ENCODE measurements at regions not wholly inside any gene's neighbourhood (a gene's known extent, or its start where the extent isn't known, plus 50 kb on each side); places are given as distances from the start of the nearest gene placed in this dataset.

GRCh38 chr16:85207357-85207921 is 95.2 kb upstream of the CIBAR2 start:
- Histone ChIP-seq H3K9ac (ENCODE audit: insufficient read depth, low read length, poor library complexity, severe bottlenecking) (no peak overlapping the region), H3K9me3 (replicated peaks in 1 of 2; ENCODE audit: control insufficient read depth in 1 of 2, insufficient read depth in 1 of 2, low read length in 2 of 2) (peaks cover 10 to 21% of the 10 kb centered on the region in 2 donors), H3K4me3 (replicated peaks in 1 of 3; ENCODE audit: low read depth in 2 of 3, low read length in 3 of 3) (no peak overlapping the region), H3K4me2 (replicated peaks; ENCODE audit: extremely low read depth, low read length, poor library complexity, severe bottlenecking) (no peak overlapping the region), H3K27ac (ENCODE audit: low read depth in 1 of 2, low read length in 2 of 2) (no peak overlapping the region), H4K20me1 (ENCODE audit: insufficient read depth, low read length) (no peaks in the 10 kb centered on the region), H3K4me1 (ENCODE audit: control insufficient read depth in 1 of 2, insufficient read depth in 2 of 2, low read length in 2 of 2) (no peaks in the 10 kb centered on the region), H3K36me3 (replicated peaks in 1 of 2; ENCODE audit: control insufficient read depth in 1 of 2, insufficient read depth in 2 of 2, low read length in 2 of 2) (no peaks in the 10 kb centered on the region), H3K79me2 (ENCODE audit: insufficient read depth, low read length) (no peaks in the 10 kb centered on the region), H2AFZ (ENCODE audit: insufficient read depth, low read depth, low read length, poor library complexity, severe bottlenecking) (no peak overlapping the region), H3K27me3 (ENCODE audit: control insufficient read depth in 2 of 2, insufficient read depth in 2 of 2, low read length in 2 of 2) (no peaks in the 10 kb centered on the region)
- Mint-ChIP-seq H3K4me1 (no peaks in the 10 kb centered on the region), H3K27me3 (ENCODE audit: low read depth in 3 of 3) (peaks cover 2 to 16% (median 7%) of the 10 kb centered on the region in 3 donors), H3K36me3 (no peaks in the 10 kb centered on the region), H3K9me3 (peaks cover 7 to 16% (median 13%) of the 10 kb centered on the region in 7 donors), H3K27ac (peak overlapping the region in 1 of 7 donors; percentile 35), H3K4me3 (no peak overlapping the region)
- intact Hi-C loops (cut with micrococcal nuclease): no loop called here
- TF ChIP-seq CTCF (IDR thresholded peaks at IDR 0.05): no peak
- no peak for DNase-seq
- 92% methylated on average over 19 of the region's 24 CpGs for WGBS (ENCODE audit: insufficient coverage)

- Mint-ChIP-seq H3K36me3 (no peaks in the 10 kb centered on the region), H3K27me3 (ENCODE audit: low read depth in 3 of 3) (peaks cover 2 to 16% (median 7%) of the 10 kb centered on the region in 3 donors), H3K9me3 (peaks cover 7 to 16% (median 13%) of the 10 kb centered on the region in 7 donors), H3K27ac (no peak overlapping the region), H3K4me1 (no peaks in the 10 kb centered on the region), H3K4me3 (no peak overlapping the region)
- 95% methylated on average over 17 of the region's 17 CpGs for WGBS (ENCODE audit: insufficient coverage)
- no peaks in the 10 kb centered on the region for H3K4me1 ChIP-seq (ENCODE audit: control insufficient read depth in 1 of 2, insufficient read depth in 2 of 2, low read length in 2 of 2)
- no peaks in the 10 kb centered on the region for H4K20me1 ChIP-seq (ENCODE audit: insufficient read depth, low read length)
- no peak overlapping the region for H3K27ac ChIP-seq (ENCODE audit: low read depth in 1 of 2, low read length in 2 of 2)
- H3K79me2 ChIP-seq (ENCODE audit: insufficient read depth, low read length): no peaks in the 10 kb centered on the region
- H3K4me3 ChIP-seq (replicated peaks in 1 of 3; ENCODE audit: low read depth in 2 of 3, low read length in 3 of 3): no peak overlapping the region
- H3K9me3 ChIP-seq (replicated peaks in 1 of 2; ENCODE audit: control insufficient read depth in 1 of 2, insufficient read depth in 1 of 2, low read length in 2 of 2): peaks cover 10 to 21% of the 10 kb centered on the region in 2 donors
- intact Hi-C loops (cut with micrococcal nuclease): no loop called here
- no peaks in the 10 kb centered on the region for H3K27me3 ChIP-seq (ENCODE audit: control insufficient read depth in 2 of 2, insufficient read depth in 2 of 2, low read length in 2 of 2)
- no peak for DNase-seq
- TF ChIP-seq CTCF (IDR thresholded peaks at IDR 0.05): no peak
- no peak overlapping the region for H2AFZ ChIP-seq (ENCODE audit: insufficient read depth, low read depth, low read length, poor library complexity, severe bottlenecking)
- H3K9ac ChIP-seq (ENCODE audit: insufficient read depth, low read length, poor library complexity, severe bottlenecking): no peak overlapping the region
- H3K36me3 ChIP-seq (replicated peaks in 1 of 2; ENCODE audit: control insufficient read depth in 1 of 2, insufficient read depth in 2 of 2, low read length in 2 of 2): no peaks in the 10 kb centered on the region
- no peak overlapping the region for H3K4me2 ChIP-seq (replicated peaks; ENCODE audit: extremely low read depth, low read length, poor library complexity, severe bottlenecking)
Observed at GRCh38 chr16:85208181-85208580, 95.9 kb upstream of the CIBAR2 start.

All from CD14-positive monocyte (primary cell).